Raji (cell line): ENCODE measurements at regions not wholly inside any gene's neighbourhood (a gene's known extent, or its start where the extent isn't known, plus 50 kb on each side); places are given as distances from the start of the nearest gene placed in this dataset.

Experiments used
- POLR2A ChIP-seq: IDR thresholded peaks from 2 replicates; pipeline ENCODE4 v1.6.1; 2011; ENCODE audit warnings: low read depth, low read length, control low read depth; ENCODE audit not compliant: insufficient read depth

DNA sequence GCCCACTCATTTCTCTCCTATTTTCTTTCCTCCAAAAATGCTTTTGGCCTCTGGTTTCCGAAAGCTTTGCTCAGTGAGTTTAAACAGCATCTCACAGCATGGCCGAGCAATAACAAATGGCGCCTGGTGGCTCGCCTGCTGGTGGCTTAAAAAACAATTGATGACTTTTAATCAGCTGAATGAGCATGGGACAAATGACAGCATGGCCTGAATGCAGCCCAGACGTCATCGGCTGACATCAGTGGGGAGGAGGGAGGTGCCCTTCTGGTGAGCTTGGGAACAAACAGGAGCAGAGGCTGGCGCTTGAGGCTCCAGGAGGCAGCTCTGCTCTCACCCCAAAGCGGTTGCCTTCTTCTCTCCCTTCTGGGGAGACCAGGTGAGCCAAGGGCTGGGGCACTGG, 286.4 kb downstream of the BCOR start:
- no peak for TF ChIP-seq POLR2A

GRCh38 chrX:39813631-39814277, 284.0 kb downstream of the BCOR start:
- no peak for TF ChIP-seq POLR2A

GRCh38 chrX:39814391-39814790, 283.4 kb downstream of the BCOR start:
- no peak for TF ChIP-seq POLR2A

- TF ChIP-seq POLR2A: no peak
Observed at GRCh38 chrX:39815631-39816030, 282.1 kb downstream of the BCOR start.

- no peak for TF ChIP-seq POLR2A
Observed at GRCh38 chrX:39816871-39817731, 280.7 kb downstream of the BCOR start.

DNA sequence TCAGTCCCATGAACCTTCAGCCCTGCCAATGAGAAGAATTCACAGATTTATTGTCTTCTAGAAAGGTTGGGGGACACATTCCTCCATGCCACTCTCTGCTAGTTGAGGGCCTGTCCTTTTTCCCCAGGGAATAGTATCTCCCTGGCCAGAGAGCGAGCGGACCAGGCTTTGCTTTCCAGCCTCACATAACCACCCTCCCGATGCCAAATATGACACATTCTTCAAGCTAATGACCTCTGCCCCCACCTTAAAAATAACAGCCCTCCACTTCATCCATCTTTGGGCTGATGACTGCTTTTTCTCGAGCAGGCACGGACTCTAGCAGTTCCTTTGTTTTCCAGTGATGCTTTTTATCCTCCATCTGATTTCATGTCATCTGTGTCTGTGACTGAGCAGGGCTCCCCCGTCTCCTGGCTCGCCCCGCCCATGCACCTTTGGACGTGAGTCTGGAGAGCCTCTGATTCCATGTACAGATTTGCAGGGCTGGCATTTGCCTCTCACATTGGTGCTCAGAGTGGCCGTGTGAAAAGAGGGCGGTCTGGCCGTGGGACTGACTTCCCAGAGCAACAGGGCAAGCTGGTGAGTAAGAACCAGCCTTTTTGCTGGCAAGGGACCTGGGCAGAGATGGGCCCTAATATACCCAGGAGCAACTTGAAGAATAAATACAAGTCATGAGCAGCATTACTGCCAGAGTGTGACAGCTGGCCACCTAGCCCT, 279.8 kb downstream of the BCOR start:
- no peak for TF ChIP-seq POLR2A

- no peak for TF ChIP-seq POLR2A
Observed at GRCh38 chrX:39818750-39819149, 279.0 kb downstream of the BCOR start.

GRCh38 chrX:39819921-39820849, 277.6 kb downstream of the BCOR start:
- no peak for TF ChIP-seq POLR2A

GRCh38 chrX:39820938-39821708, 276.6 kb downstream of the BCOR start:
- no peak for TF ChIP-seq POLR2A

- TF ChIP-seq POLR2A: no peak
Observed at GRCh38 chrX:39821709-39822095, 276.1 kb downstream of the BCOR start.

GRCh38 chrX:39822133-39822748, 275.5 kb downstream of the BCOR start:
- TF ChIP-seq POLR2A: no peak

DNA sequence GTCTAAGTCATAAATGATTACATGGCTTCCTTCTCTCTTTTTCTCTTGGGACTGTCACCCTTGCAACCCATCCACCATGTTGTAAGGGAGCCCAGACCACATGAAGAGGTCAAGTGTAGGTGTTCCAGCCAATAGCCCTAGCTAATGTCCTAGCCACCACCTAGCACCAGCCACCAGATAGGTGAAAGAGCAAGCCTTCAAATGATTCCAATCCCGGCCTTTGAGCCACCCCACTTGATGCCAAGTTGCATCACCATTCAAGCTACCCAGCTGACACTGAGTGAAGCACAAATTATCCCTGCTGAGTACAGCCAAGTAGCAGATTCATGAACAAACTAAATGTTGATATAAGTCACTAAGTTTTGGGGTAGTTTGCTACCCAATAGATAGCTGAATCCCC, 274.3 kb downstream of the BCOR start:
- TF ChIP-seq POLR2A: no peak

DNA sequence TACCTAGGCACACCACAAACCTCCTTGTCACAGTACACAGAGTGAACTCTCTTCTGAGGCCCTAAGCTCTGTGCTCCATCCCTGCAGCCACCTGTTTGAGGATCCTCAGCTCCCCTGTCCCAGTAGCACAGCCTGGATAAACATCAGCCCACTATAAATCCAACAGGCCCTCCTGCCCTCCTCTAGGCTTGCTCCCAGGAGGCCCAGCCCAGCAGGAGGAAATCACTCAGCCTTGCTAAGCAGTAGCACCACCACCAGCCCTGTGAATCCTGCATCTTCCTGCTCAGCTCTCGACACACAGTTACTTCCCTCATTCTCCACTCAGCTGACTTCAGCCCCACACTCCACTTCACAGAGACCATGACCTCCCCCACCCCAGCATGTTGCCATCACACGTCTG, 273.9 kb downstream of the BCOR start:
- no peak for TF ChIP-seq POLR2A

- no peak for TF ChIP-seq POLR2A
Observed at GRCh38 chrX:39826813-39827543, 270.8 kb downstream of the BCOR start.

- TF ChIP-seq POLR2A: no peak
Observed at GRCh38 chrX:39827951-39828350, 269.8 kb downstream of the BCOR start.
